Astrocyte (in vitro differentiated cells and primary cell): ENCODE measurements at regions not wholly inside any gene's neighbourhood (a gene's known extent, or its start where the extent isn't known, plus 50 kb on each side); places are given as distances from the start of the nearest gene placed in this dataset.

Source experiments
- DNase-seq: peaks from one replicate; pipeline ENCODE4 v3.0.0-alpha.2; 2010; ENCODE audit warnings: low read depth
- FAIRE-seq: peaks from 2 replicates; lab custom pipeline; 2011; peaks lifted over from hg19 to GRCh38; lab: Jason Lieb, UNC
- H2AFZ ChIP-seq: 2 replicates; pipeline ENCODE4 v1.6.0; 2012; ENCODE audit warnings: low read depth, low read length, inconsistent platforms
- H3K27ac ChIP-seq: 2 replicates; pipeline ENCODE4 v1.5.1; 2011; ENCODE audit warnings: low read depth, low read length, inconsistent platforms
- H3K27me3 ChIP-seq: 2 replicates; pipeline ENCODE4 v1.6.0; 2011; ENCODE audit warnings: low read length, inconsistent platforms; ENCODE audit not compliant: insufficient read depth
- H3K36me3 ChIP-seq: 2 replicates; pipeline ENCODE4 v1.5.1; 2011; ENCODE audit warnings: low read length, inconsistent platforms; ENCODE audit not compliant: insufficient read depth
- H3K4me1 ChIP-seq: 2 replicates; pipeline ENCODE4 v1.5.1; 2011; ENCODE audit warnings: low read length, inconsistent platforms; ENCODE audit not compliant: insufficient read depth
- H3K4me2 ChIP-seq: 2 replicates; pipeline ENCODE4 v1.6.0; 2012; ENCODE audit warnings: low read length, inconsistent platforms
- H3K4me3 ChIP-seq: 2 replicates; pipeline ENCODE4 v1.5.1; 2011; ENCODE audit warnings: low read depth, mild to moderate bottlenecking, low read length, inconsistent platforms; ENCODE audit not compliant: insufficient read depth
- H3K79me2 ChIP-seq: 2 replicates; pipeline ENCODE4 v1.6.0; 2012; ENCODE audit warnings: mild to moderate bottlenecking, low read length, inconsistent platforms; ENCODE audit not compliant: insufficient read depth
- H3K9ac ChIP-seq: 2 replicates; pipeline ENCODE4 v1.6.0; 2012; ENCODE audit warnings: mild to moderate bottlenecking, low read length, inconsistent platforms
- H3K9me3 ChIP-seq: 2 replicates; pipeline ENCODE4 v1.5.1; 2012; ENCODE audit warnings: low read depth, mild to moderate bottlenecking, low read length, inconsistent platforms; ENCODE audit not compliant: insufficient read depth
- H4K20me1 ChIP-seq: 2 replicates; pipeline ENCODE4 v1.6.0; 2012; ENCODE audit warnings: low read length, inconsistent platforms; ENCODE audit not compliant: insufficient read depth
- H3K27ac Mint-ChIP-seq: one replicate; pipeline ENCODE4 v1.8.0; 2021; ENCODE audit warnings: mild to moderate bottlenecking, mixed read lengths; ENCODE audit not compliant: unreplicated experiment
- H3K27me3 Mint-ChIP-seq: one replicate; pipeline ENCODE4 v1.8.0; 2021; ENCODE audit warnings: low read depth, mixed read lengths; ENCODE audit not compliant: unreplicated experiment
- H3K36me3 Mint-ChIP-seq: one replicate; pipeline ENCODE4 v1.8.0; 2021; ENCODE audit warnings: low read depth, mixed read lengths; ENCODE audit not compliant: unreplicated experiment
- H3K4me1 Mint-ChIP-seq: one replicate; pipeline ENCODE4 v1.8.0; 2021; ENCODE audit warnings: low read depth, mixed read lengths; ENCODE audit not compliant: unreplicated experiment
- H3K4me3 Mint-ChIP-seq: one replicate; pipeline ENCODE4 v1.8.0; 2021; ENCODE audit warnings: mild to moderate bottlenecking, moderate library complexity, mixed read lengths; ENCODE audit not compliant: unreplicated experiment
- H3K9me3 Mint-ChIP-seq: one replicate; pipeline ENCODE4 v1.8.0; 2021; ENCODE audit warnings: mild to moderate bottlenecking, mixed read lengths; ENCODE audit not compliant: unreplicated experiment
- CTCF ChIP-seq: IDR thresholded peaks from 2 replicates; pipeline ENCODE4 v1.5.1; 2011; ENCODE audit warnings: low read depth, mild to moderate bottlenecking, inconsistent platforms, low read length, moderate library complexity; ENCODE audit not compliant: insufficient read depth
- EZH2 ChIP-seq: IDR thresholded peaks from 2 replicates; pipeline ENCODE4 v1.6.1; 2012; ENCODE audit warnings: mild to moderate bottlenecking, low read length, inconsistent platforms; ENCODE audit not compliant: insufficient read depth

GRCh38 chr2:18159896-18160295, 281.4 kb downstream of the KCNS3 start:
- no peak overlapping the region for H3K9ac ChIP-seq
- H3K4me2 ChIP-seq = no peak overlapping the region
- H3K4me1 ChIP-seq = no peaks in the 10 kb centered on the region
- no peaks in the 10 kb centered on the region for H3K79me2 ChIP-seq
- H3K36me3 ChIP-seq = no peaks in the 10 kb centered on the region
- no peaks in the 10 kb centered on the region for H3K27me3 Mint-ChIP-seq
- no peaks in the 10 kb centered on the region for H3K9me3 ChIP-seq
- DNase-seq (no peak), FAIRE-seq (no peak)
- H3K4me3 ChIP-seq = no peak overlapping the region
- H3K36me3 Mint-ChIP-seq = no peaks in the 10 kb centered on the region
- H3K9me3 Mint-ChIP-seq = peaks cover 3% of the 10 kb centered on the region
- H3K27ac Mint-ChIP-seq = no peak overlapping the region
- no peak overlapping the region for H3K4me3 Mint-ChIP-seq
- H3K27me3 ChIP-seq = no peaks in the 10 kb centered on the region
- H3K27ac ChIP-seq = no peak overlapping the region
- H3K4me1 Mint-ChIP-seq = no peaks in the 10 kb centered on the region
- no peaks in the 10 kb centered on the region for H4K20me1 ChIP-seq
- H2AFZ ChIP-seq = no peak overlapping the region
- TF ChIP-seq EZH2 = no peak
- TF ChIP-seq CTCF = no peak

GRCh38 chr2:18156421-18156820, 278.0 kb downstream of the KCNS3 start:
- Mint-ChIP-seq H3K4me1 (no peaks in the 10 kb centered on the region), H3K4me3 (no peak overlapping the region), H3K27ac (no peak overlapping the region), H3K36me3 (no peaks in the 10 kb centered on the region), H3K27me3 (peaks cover 3% of the 10 kb centered on the region), H3K9me3 (no peaks in the 10 kb centered on the region)
- Histone ChIP-seq H3K79me2 (no peaks in the 10 kb centered on the region), H3K4me2 (no peak overlapping the region), H3K27me3 (no peaks in the 10 kb centered on the region), H3K9me3 (no peaks in the 10 kb centered on the region), H3K36me3 (no peaks in the 10 kb centered on the region), H3K4me1 (no peaks in the 10 kb centered on the region), H3K4me3 (no peak overlapping the region), H3K9ac (no peak overlapping the region), H3K27ac (no peak overlapping the region), H2AFZ (no peak overlapping the region), H4K20me1 (no peaks in the 10 kb centered on the region)
- FAIRE-seq = no peak
- TF ChIP-seq CTCF (no peak), EZH2 (no peak)
- no peak for DNase-seq

GRCh38 chr2:18156002-18156401, 277.5 kb downstream of the KCNS3 start:
- no peak for TF ChIP-seq EZH2
- no peak for TF ChIP-seq CTCF
- Histone ChIP-seq H3K79me2 (no peaks in the 10 kb centered on the region), H4K20me1 (no peaks in the 10 kb centered on the region), H3K4me3 (no peak overlapping the region), H3K27ac (no peak overlapping the region), H3K4me1 (no peaks in the 10 kb centered on the region), H3K4me2 (no peak overlapping the region), H3K27me3 (no peaks in the 10 kb centered on the region), H2AFZ (no peak overlapping the region), H3K9me3 (no peaks in the 10 kb centered on the region), H3K9ac (no peak overlapping the region), H3K36me3 (no peaks in the 10 kb centered on the region)
- Mint-ChIP-seq H3K4me1 (no peaks in the 10 kb centered on the region), H3K27me3 (peaks cover 7% of the 10 kb centered on the region), H3K9me3 (no peaks in the 10 kb centered on the region), H3K27ac (no peak overlapping the region), H3K36me3 (no peaks in the 10 kb centered on the region), H3K4me3 (no peak overlapping the region)
- no peak for FAIRE-seq
- DNase-seq = peak; percentile 35
